Adrenal gland (tissue), 5 donors: ENCODE measurements at regions not wholly inside any gene's neighbourhood (a gene's known extent, or its start where the extent isn't known, plus 50 kb on each side); places are given as distances from the start of the nearest gene placed in this dataset.
"Not testable (repeated sequence)": the region's sequence is repeated elsewhere in the genome, so short reads cannot be mapped to it uniquely, and the experiment has no call there.

Experiments
- CTCF ChIP-seq, 6 experiments: fragments of 450-650 bp in 4 of 6; fragments of 200-600 bp in 2 of 6; sonication (generic) in 1 of 6; IDR thresholded peaks; 1 replicate in 5 of 6; 2 replicates in 1 of 6; pipeline versions ENCODE4 v1.5.1 to v1.8.0; 2016 to 2021; ENCODE audit warnings: antibody characterized with exemption in 6 of 6, mild to moderate bottlenecking in 2 of 6, moderate library complexity in 1 of 6
- POLR2A ChIP-seq, 2 donors: fragments of 450-650 bp; IDR thresholded peaks; one replicate each; pipeline ENCODE4 v1.6.1; 2017; ENCODE audit warnings: antibody characterized with exemption in 2 of 2, mild to moderate bottlenecking in 2 of 2, moderate library complexity in 1 of 2
- donor health status: DM: no; HTN: no; CAD: no.

- not testable (repeated sequence) for TF ChIP-seq CTCF, POLR2A (IDR thresholded peaks at IDR 0.05)
These were observed 1825.5 kb upstream of the TPTE start for GRCh38 chr21:8695889-8696288.
